ENCODE measurements at regions not wholly inside any gene's neighbourhood (a gene's known extent, or its start where the extent isn't known, plus 50 kb on each side); places are given as distances from the start of the nearest gene placed in this dataset.
A peak's percentile ranks its signal among the peaks of the same experiment; 100 is the strongest.
"Not testable (repeated sequence)": the region's sequence is repeated elsewhere in the genome, so short reads cannot be mapped to it uniquely, and the experiment has no call there.

GRCh38 chr9:41653560-41654340 lies 464.6 kb upstream of the ZNG1F start:
- H3K4me1 ChIP-seq (ENCODE audit: control insufficient read depth in 1 of 2, insufficient read depth in 2 of 2, low read length in 2 of 2); H3K27me3 ChIP-seq (ENCODE audit: low read depth, low read length); H3K27ac ChIP-seq (ENCODE audit: low read length); H3K9me3 ChIP-seq (ENCODE audit: control insufficient read depth in 1 of 2, low read length in 2 of 2); H3K36me3 ChIP-seq (ENCODE audit: control insufficient read depth in 1 of 2, insufficient read depth in 2 of 2, low read length in 2 of 2): not testable (repeated sequence)
- H3K4me3 ChIP-seq (ENCODE audit: low read depth in 1 of 2, low read length in 2 of 2) = peak overlapping the region in 1 of 2 donors; percentile 38

DNA sequence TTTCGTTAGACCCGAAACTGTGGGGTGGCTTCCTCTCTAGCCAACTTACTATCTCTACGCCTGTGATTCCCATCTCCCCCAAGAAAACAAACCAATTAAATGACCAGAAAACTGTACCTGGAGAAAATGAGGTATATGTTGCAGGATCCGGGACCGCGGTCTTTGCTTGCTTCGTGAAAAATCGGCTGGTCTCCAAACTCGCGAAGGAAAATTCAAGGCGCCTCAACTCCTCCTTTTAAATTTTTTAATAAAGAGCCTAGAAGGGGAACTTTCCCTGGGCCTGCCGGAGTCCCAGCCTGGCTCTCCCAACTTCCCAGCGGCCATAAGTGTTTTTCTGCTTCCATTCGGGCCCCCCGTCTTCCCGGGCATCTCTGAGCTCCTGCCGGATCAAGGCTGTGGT lies 463.7 kb upstream of the ZNG1F start:
- not testable (repeated sequence) for H3K4me3 ChIP-seq (ENCODE audit: low read depth in 1 of 2, low read length in 2 of 2); H3K36me3 ChIP-seq (ENCODE audit: control insufficient read depth in 1 of 2, insufficient read depth in 2 of 2, low read length in 2 of 2); H3K4me1 ChIP-seq (ENCODE audit: control insufficient read depth in 1 of 2, insufficient read depth in 2 of 2, low read length in 2 of 2); H3K27me3 ChIP-seq (ENCODE audit: low read depth, low read length); H3K27ac ChIP-seq (ENCODE audit: low read length); H3K9me3 ChIP-seq (ENCODE audit: control insufficient read depth in 1 of 2, low read length in 2 of 2)

GRCh38 chr9:41652100-41652713 lies 463.1 kb upstream of the ZNG1F start:
- not testable (repeated sequence) for H3K4me3 ChIP-seq (ENCODE audit: low read depth in 1 of 2, low read length in 2 of 2); H3K36me3 ChIP-seq (ENCODE audit: control insufficient read depth in 1 of 2, insufficient read depth in 2 of 2, low read length in 2 of 2); H3K27ac ChIP-seq (ENCODE audit: low read length); H3K4me1 ChIP-seq (ENCODE audit: control insufficient read depth in 1 of 2, insufficient read depth in 2 of 2, low read length in 2 of 2); H3K27me3 ChIP-seq (ENCODE audit: low read depth, low read length); H3K9me3 ChIP-seq (ENCODE audit: control insufficient read depth in 1 of 2, low read length in 2 of 2)

DNA sequence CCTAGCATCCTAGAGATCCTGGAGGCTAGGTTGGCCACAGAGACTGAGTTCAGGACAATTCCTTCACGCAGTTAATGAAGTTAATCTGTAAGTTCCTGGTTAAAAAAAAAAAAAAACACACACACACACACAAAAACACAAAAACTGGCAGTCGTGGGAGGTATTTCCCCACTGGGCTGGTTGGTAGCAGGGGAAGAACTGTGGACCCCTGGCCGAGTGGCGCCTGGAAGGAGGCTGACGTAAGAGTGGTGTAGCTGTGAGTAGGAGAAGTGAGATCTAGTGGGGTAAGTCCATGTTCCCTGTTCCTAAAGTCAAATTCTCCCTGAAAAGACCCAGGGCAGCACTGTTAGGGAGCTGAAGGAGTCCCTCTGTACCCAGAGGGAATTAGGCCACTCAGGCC lies 461.0 kb upstream of the ZNG1F start:
- H3K9me3 ChIP-seq (ENCODE audit: control insufficient read depth in 1 of 2, low read length in 2 of 2); H3K4me3 ChIP-seq (ENCODE audit: low read depth in 1 of 2, low read length in 2 of 2); H3K4me1 ChIP-seq (ENCODE audit: control insufficient read depth in 1 of 2, insufficient read depth in 2 of 2, low read length in 2 of 2); H3K27ac ChIP-seq (ENCODE audit: low read length); H3K27me3 ChIP-seq (ENCODE audit: low read depth, low read length); H3K36me3 ChIP-seq (ENCODE audit: control insufficient read depth in 1 of 2, insufficient read depth in 2 of 2, low read length in 2 of 2): not testable (repeated sequence)

GRCh38 chr9:41648564-41648963 lies 459.4 kb upstream of the ZNG1F start:
- not testable (repeated sequence) for H3K9me3 ChIP-seq (ENCODE audit: control insufficient read depth in 1 of 2, low read length in 2 of 2); H3K4me1 ChIP-seq (ENCODE audit: control insufficient read depth in 1 of 2, insufficient read depth in 2 of 2, low read length in 2 of 2); H3K27me3 ChIP-seq (ENCODE audit: low read depth, low read length); H3K27ac ChIP-seq (ENCODE audit: low read length); H3K36me3 ChIP-seq (ENCODE audit: control insufficient read depth in 1 of 2, insufficient read depth in 2 of 2, low read length in 2 of 2); H3K4me3 ChIP-seq (ENCODE audit: low read depth in 1 of 2, low read length in 2 of 2)

- not testable (repeated sequence) for H3K27ac ChIP-seq (ENCODE audit: low read length); H3K4me1 ChIP-seq (ENCODE audit: control insufficient read depth in 1 of 2, insufficient read depth in 2 of 2, low read length in 2 of 2)
Measured at GRCh38 chr9:41646246-41646645, 457.1 kb upstream of the ZNG1F start.

DNA sequence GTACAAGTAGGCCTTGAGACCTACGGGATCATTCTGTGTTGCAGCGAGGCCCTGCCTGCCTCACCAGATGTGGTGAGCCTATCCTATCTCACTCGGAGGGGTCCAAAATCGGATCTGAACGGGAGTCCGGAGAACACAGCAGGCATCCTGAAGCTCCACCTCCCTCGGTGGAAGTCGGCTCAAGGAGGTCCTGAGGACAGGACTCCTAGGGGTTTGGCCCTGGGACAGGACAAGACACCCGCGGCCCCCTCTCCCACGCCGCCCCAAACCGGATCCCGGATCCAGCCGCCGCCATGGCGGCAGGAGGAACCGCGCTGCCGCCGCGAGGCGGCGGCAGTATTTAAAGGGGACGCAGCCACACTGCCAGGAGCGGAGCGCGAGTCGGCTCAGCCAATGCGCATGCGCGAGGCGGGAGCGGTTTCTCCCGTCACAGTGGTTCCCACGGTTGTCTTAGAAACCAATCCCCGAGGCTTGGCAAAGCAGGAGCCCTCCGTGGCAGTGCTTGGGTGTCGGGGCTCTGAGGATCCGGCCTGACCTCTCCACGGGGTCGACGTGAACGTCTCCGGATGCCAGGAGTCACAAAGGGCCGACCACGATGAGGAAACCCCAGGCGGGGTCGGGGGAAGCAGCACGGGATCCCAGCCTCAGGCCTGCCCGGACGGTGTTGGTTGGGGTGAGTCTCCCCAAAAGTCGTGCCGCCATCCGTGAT lies 454.6 kb upstream of the ZNG1F start:
- not testable (repeated sequence) for H3K4me3 ChIP-seq (ENCODE audit: low read depth in 1 of 2, low read length in 2 of 2); H3K27ac ChIP-seq (ENCODE audit: low read length); H3K4me1 ChIP-seq (ENCODE audit: control insufficient read depth in 1 of 2, insufficient read depth in 2 of 2, low read length in 2 of 2); H3K36me3 ChIP-seq (ENCODE audit: control insufficient read depth in 1 of 2, insufficient read depth in 2 of 2, low read length in 2 of 2); H3K27me3 ChIP-seq (ENCODE audit: low read depth, low read length); H3K9me3 ChIP-seq (ENCODE audit: control insufficient read depth in 1 of 2, low read length in 2 of 2)

More at GRCh38 chr9:41646246-41646645, 457.1 kb upstream of the ZNG1F start:
- not testable (repeated sequence) for H3K9me3 ChIP-seq (ENCODE audit: control insufficient read depth in 1 of 2, low read length in 2 of 2); H3K27me3 ChIP-seq (ENCODE audit: low read depth, low read length); H3K4me3 ChIP-seq (ENCODE audit: low read depth in 1 of 2, low read length in 2 of 2); H3K36me3 ChIP-seq (ENCODE audit: control insufficient read depth in 1 of 2, insufficient read depth in 2 of 2, low read length in 2 of 2)

DNA sequence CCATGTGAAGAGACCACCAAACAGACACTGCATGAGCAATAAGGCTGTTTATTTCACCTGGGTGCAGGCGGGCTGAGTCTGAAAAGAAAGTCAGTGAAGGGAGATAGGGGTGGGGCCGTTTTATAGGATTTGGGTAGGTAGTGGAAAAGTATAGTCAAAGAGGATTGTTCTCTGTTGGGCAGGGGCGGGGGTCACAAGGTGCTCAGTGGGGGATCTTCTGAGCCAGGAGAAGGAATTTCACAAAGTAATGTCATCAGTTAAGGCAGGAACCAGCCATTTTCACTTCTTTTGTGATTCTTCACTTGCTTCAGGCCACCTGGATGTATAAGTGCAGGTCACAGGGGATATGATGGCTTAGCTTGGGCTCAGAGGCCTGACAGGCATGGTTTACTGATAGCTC lies 444.6 kb upstream of the ZNG1F start:
- not testable (repeated sequence) for H3K9me3 ChIP-seq (ENCODE audit: control insufficient read depth in 1 of 2, low read length in 2 of 2); H3K4me1 ChIP-seq (ENCODE audit: control insufficient read depth in 1 of 2, insufficient read depth in 2 of 2, low read length in 2 of 2); H3K27ac ChIP-seq (ENCODE audit: low read length); H3K36me3 ChIP-seq (ENCODE audit: control insufficient read depth in 1 of 2, insufficient read depth in 2 of 2, low read length in 2 of 2); H3K27me3 ChIP-seq (ENCODE audit: low read depth, low read length); H3K4me3 ChIP-seq (ENCODE audit: low read depth in 1 of 2, low read length in 2 of 2)

- H3K27me3 ChIP-seq (ENCODE audit: low read depth, low read length); H3K4me1 ChIP-seq (ENCODE audit: control insufficient read depth in 1 of 2, insufficient read depth in 2 of 2, low read length in 2 of 2); H3K4me3 ChIP-seq (ENCODE audit: low read depth in 1 of 2, low read length in 2 of 2); H3K27ac ChIP-seq (ENCODE audit: low read length); H3K36me3 ChIP-seq (ENCODE audit: control insufficient read depth in 1 of 2, insufficient read depth in 2 of 2, low read length in 2 of 2); H3K9me3 ChIP-seq (ENCODE audit: control insufficient read depth in 1 of 2, low read length in 2 of 2): not testable (repeated sequence)
Measured at GRCh38 chr9:41623666-41624065, 434.5 kb upstream of the ZNG1F start.

DNA sequence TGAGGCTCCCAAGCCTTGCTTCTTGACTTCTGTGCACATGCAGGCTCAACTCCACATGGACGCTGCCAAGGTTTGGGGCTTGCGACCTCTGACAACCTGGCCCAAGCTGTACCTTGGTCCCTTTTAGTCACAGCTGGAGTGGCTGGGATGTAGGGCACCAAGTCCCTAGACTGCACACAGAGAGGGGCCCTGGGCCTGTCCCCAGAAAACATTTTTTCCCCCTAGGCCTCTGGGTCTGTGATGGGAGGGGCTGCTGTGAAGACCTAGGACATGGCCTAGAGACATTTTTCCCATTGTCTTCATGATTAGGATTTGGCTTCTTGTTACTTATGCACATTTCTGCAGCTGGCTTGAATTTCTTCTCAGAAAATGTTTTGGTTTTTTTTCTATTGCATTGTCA lies 430.1 kb upstream of the ZNG1F start:
- H3K27me3 ChIP-seq (ENCODE audit: low read depth, low read length); H3K36me3 ChIP-seq (ENCODE audit: control insufficient read depth in 1 of 2, insufficient read depth in 2 of 2, low read length in 2 of 2); H3K9me3 ChIP-seq (ENCODE audit: control insufficient read depth in 1 of 2, low read length in 2 of 2); H3K4me3 ChIP-seq (ENCODE audit: low read depth in 1 of 2, low read length in 2 of 2); H3K4me1 ChIP-seq (ENCODE audit: control insufficient read depth in 1 of 2, insufficient read depth in 2 of 2, low read length in 2 of 2); H3K27ac ChIP-seq (ENCODE audit: low read length): not testable (repeated sequence)

- H3K9me3 ChIP-seq (ENCODE audit: control insufficient read depth in 1 of 2, low read length in 2 of 2); H3K36me3 ChIP-seq (ENCODE audit: control insufficient read depth in 1 of 2, insufficient read depth in 2 of 2, low read length in 2 of 2); H3K27ac ChIP-seq (ENCODE audit: low read length); H3K27me3 ChIP-seq (ENCODE audit: low read depth, low read length); H3K4me3 ChIP-seq (ENCODE audit: low read depth in 1 of 2, low read length in 2 of 2); H3K4me1 ChIP-seq (ENCODE audit: control insufficient read depth in 1 of 2, insufficient read depth in 2 of 2, low read length in 2 of 2): not testable (repeated sequence)
Measured at GRCh38 chr9:41606961-41607547, 417.9 kb upstream of the ZNG1F start.

All from muscle layer of duodenum (tissue), 2 donors.